PC-3 (cell line): ENCODE measurements at regions not wholly inside any gene's neighbourhood (a gene's known extent, or its start where the extent isn't known, plus 50 kb on each side); places are given as distances from the start of the nearest gene placed in this dataset.
A peak's percentile ranks its signal among the peaks of the same experiment; 100 is the strongest.

ENCODE experiments used
- ATAC-seq: fragments of 200-7000 bp; cut with Tn5 transposase; 2 replicates; pipeline ENCODE4 v1.9.1; 2020; ENCODE audit warnings: mild to moderate bottlenecking, moderate library complexity
- BruUV-seq: library from RNA; stranded (reverse); fragments of 400-500 nt; replicated peaks from 2 replicates; lab custom pipeline; 2021; lab: Mats Ljungman, UMichigan
- CTCF ChIA-PET: fragments of 300-600 bp; sonication (Branson Sonifier 250); formaldehyde crosslinking; loops from one replicate; lab custom pipeline; 2022; ENCODE audit warnings: antibody characterized with exemption; lab: Charles Lee
- POLR2A ChIA-PET: fragments of 300-600 bp; sonication (Branson Sonifier 250); formaldehyde crosslinking; loops from one replicate; lab custom pipeline; 2022; ENCODE audit warnings: antibody characterized with exemption; ENCODE audit not compliant: unreplicated experiment; lab: Charles Lee
- DNase-seq: peaks from one replicate; pipeline ENCODE4 v3.0.0-alpha.2; 2015
- H2AFZ ChIP-seq: fragments of 300-600 bp; sonication (generic); 2 replicates; pipeline ENCODE4 v1.6.0; 2016; ENCODE audit warnings: antibody characterized with exemption, low read length
- H3F3A ChIP-seq: fragments of 300-600 bp; sonication (generic); one replicate; pipeline ENCODE4 v1.6.0; 2017; ENCODE audit warnings: antibody characterized with exemption, low read length, control low read depth, mild to moderate bottlenecking; ENCODE audit not compliant: unreplicated experiment
- H3K27ac ChIP-seq: fragments of 300-600 bp; sonication (generic); 2 replicates; pipeline ENCODE4 v1.5.1; 2016; ENCODE audit warnings: mild to moderate bottlenecking, low read length
- H3K27me3 ChIP-seq: fragments of 300-600 bp; sonication (generic); 2 replicates; pipeline ENCODE4 v1.6.1; 2016; ENCODE audit warnings: low read length, mixed read lengths
- H3K36me3 ChIP-seq: fragments of 300-600 bp; sonication (generic); 2 replicates; pipeline ENCODE4 v1.6.1; 2016; ENCODE audit warnings: low read depth, mixed run types, low read length, mixed read lengths
- H3K4me1 ChIP-seq: fragments of 300-600 bp; sonication (generic); 2 replicates; pipeline ENCODE4 v1.5.1; 2016; ENCODE audit warnings: low read length; ENCODE audit not compliant: insufficient read depth
- H3K4me2 ChIP-seq: fragments of 300-600 bp; sonication (generic); 2 replicates; pipeline ENCODE4 v1.6.0; 2016; ENCODE audit warnings: low read length
- H3K4me3 ChIP-seq: fragments of 300-600 bp; sonication (generic); 2 replicates; pipeline ENCODE4 v1.5.1; 2016; ENCODE audit warnings: mild to moderate bottlenecking, low read length, mixed read lengths
- H3K79me2 ChIP-seq: fragments of 300-600 bp; sonication (generic); 2 replicates; pipeline ENCODE4 v1.6.1; 2017; ENCODE audit warnings: low read length, mixed read lengths
- H3K9ac ChIP-seq: fragments of 300-600 bp; sonication (generic); 2 replicates; pipeline ENCODE4 v1.6.0; 2016; ENCODE audit warnings: mild to moderate bottlenecking, low read length
- H3K9me2 ChIP-seq: fragments of 300-600 bp; sonication (generic); replicated peaks from 2 replicates; pipeline ENCODE4 v1.6.1; 2016; ENCODE audit warnings: mixed run types, low read length, mixed read lengths
- H3K9me3 ChIP-seq: fragments of 300-600 bp; sonication (generic); 2 replicates; pipeline ENCODE4 v1.6.1; 2016; ENCODE audit warnings: low read length, mixed read lengths
- H4K20me1 ChIP-seq: fragments of 300-600 bp; sonication (generic); 2 replicates; pipeline ENCODE4 v1.6.1; 2016; ENCODE audit warnings: low read length, mixed read lengths
- CTCF ChIP-seq: fragments of 300-600 bp; sonication (generic); conservative IDR thresholded peaks from 2 replicates; pipeline ENCODE4 v1.5.1; 2017; ENCODE audit warnings: antibody characterized with exemption, low read depth, mild to moderate bottlenecking, low read length
- EZH2 ChIP-seq: fragments of 300-600 bp; sonication (generic); IDR thresholded peaks from one replicate; pipeline ENCODE4 v1.6.1; 2017; ENCODE audit warnings: antibody characterized with exemption, mild to moderate bottlenecking, low read length; ENCODE audit not compliant: unreplicated experiment
- EZH2phosphoT487 ChIP-seq: fragments of 300-600 bp; sonication (generic); IDR thresholded peaks from 2 replicates; pipeline ENCODE4 v1.6.1; 2018; ENCODE audit warnings: mild to moderate bottlenecking, antibody characterized with exemption, low read length, borderline replicate concordance
- intact Hi-C: fragments of 100-400 bp; cut with micrococcal nuclease; formaldehyde crosslinking; loops from 2 replicates; pipeline ENCODE4 v1.9.0; 2023

GRCh38 chr7:36040679-36041078 is 112.4 kb upstream of the EEPD1 start:
- Histone ChIP-seq H3K9ac (no peak overlapping the region), H3K9me3 (no peaks in the 10 kb centered on the region), H3K79me2 (no peaks in the 10 kb centered on the region), H3K4me1 (peaks cover 41% of the 10 kb centered on the region), H4K20me1 (no peaks in the 10 kb centered on the region), H3K9me2 (no peaks in the 10 kb centered on the region), H3K4me2 (no peak overlapping the region), H3K4me3 (no peak overlapping the region), H3K36me3 (no peaks in the 10 kb centered on the region), H2AFZ (no peak overlapping the region), H3K27ac (no peak overlapping the region), H3K27me3 (no peaks in the 10 kb centered on the region), H3F3A (no peaks in the 10 kb centered on the region)
- no peak for TF ChIP-seq CTCF
- TF ChIP-seq EZH2phosphoT487, result no peak
- no peak for TF ChIP-seq EZH2
- ChIA-PET CTCF (no interaction called here), POLR2A (no interaction called here)
- intact Hi-C loops, result no loop called here
- no peak for ATAC-seq
- peak; percentile 62 for DNase-seq
- BruUV-seq, result no TSS peak

GRCh38 chr7:36044101-36044892 is 108.8 kb upstream of the EEPD1 start:
- TF ChIP-seq CTCF, result no peak
- no peak for TF ChIP-seq EZH2
- no peak for TF ChIP-seq EZH2phosphoT487

GRCh38 chr7:36045326-36045725 is 107.7 kb upstream of the EEPD1 start:
- H3F3A ChIP-seq, result no peaks in the 10 kb centered on the region
- H3K4me1 ChIP-seq, result peaks cover 38% of the 10 kb centered on the region
- CTCF ChIA-PET, result no interaction called here
- no peak for ATAC-seq
- H3K27ac ChIP-seq, result no peak overlapping the region
- POLR2A ChIA-PET, result no interaction called here
- H4K20me1 ChIP-seq, result no peaks in the 10 kb centered on the region
- H3K9me2 ChIP-seq, result no peaks in the 10 kb centered on the region
- TF ChIP-seq CTCF, result no peak
- TF ChIP-seq EZH2, result no peak
- TF ChIP-seq EZH2phosphoT487, result no peak
- H3K36me3 ChIP-seq, result no peaks in the 10 kb centered on the region
- peak; percentile 7 for DNase-seq
- no peak overlapping the region for H3K4me2 ChIP-seq
- H3K27me3 ChIP-seq, result no peaks in the 10 kb centered on the region
- intact Hi-C loops, result no loop called here
- no TSS peak for BruUV-seq
- no peak overlapping the region for H2AFZ ChIP-seq
- no peaks in the 10 kb centered on the region for H3K9me3 ChIP-seq
- no peaks in the 10 kb centered on the region for H3K79me2 ChIP-seq
- H3K4me3 ChIP-seq, result no peak overlapping the region
- no peak overlapping the region for H3K9ac ChIP-seq

More at GRCh38 chr7:36044101-36044892, 108.8 kb upstream of the EEPD1 start:
- no peaks in the 10 kb centered on the region for H3K9me3 ChIP-seq
- no peak overlapping the region for H3K27ac ChIP-seq
- CTCF ChIA-PET, result no interaction called here
- peak; percentile 13 for DNase-seq
- ATAC-seq, result no peak
- no peak overlapping the region for H3K4me3 ChIP-seq
- no peaks in the 10 kb centered on the region for H3K27me3 ChIP-seq
- no peak overlapping the region for H3K9ac ChIP-seq
- H3K4me1 ChIP-seq, result peaks cover 39% of the 10 kb centered on the region
- H3K79me2 ChIP-seq, result no peaks in the 10 kb centered on the region
- no peaks in the 10 kb centered on the region for H3K36me3 ChIP-seq
- no peak overlapping the region for H3K4me2 ChIP-seq
- H3K9me2 ChIP-seq, result no peaks in the 10 kb centered on the region
- H2AFZ ChIP-seq, result no peak overlapping the region
- intact Hi-C loops, result no loop called here
- POLR2A ChIA-PET, result no interaction called here
- BruUV-seq, result no TSS peak
- H4K20me1 ChIP-seq, result no peaks in the 10 kb centered on the region
- H3F3A ChIP-seq, result no peaks in the 10 kb centered on the region
